Nephron (organoid): ENCODE measurements at regions not wholly inside any gene's neighbourhood (a gene's known extent, or its start where the extent isn't known, plus 50 kb on each side); places are given as distances from the start of the nearest gene placed in this dataset.
"Not testable (repeated sequence)": the region's sequence is repeated elsewhere in the genome, so short reads cannot be mapped to it uniquely, and the experiment has no call there.

ENCODE experiments used
- H3K27ac Mint-ChIP-seq, 3 experiments: 2 replicates each; pipeline ENCODE4 v1.8.0; 2020; ENCODE audit warnings: mixed read lengths in 3 of 3, mild to moderate bottlenecking in 2 of 3, moderate library complexity in 1 of 3
- H3K27me3 Mint-ChIP-seq: 2 replicates; pipeline ENCODE4 v1.8.0; 2021; ENCODE audit warnings: low read depth, mild to moderate bottlenecking, moderate library complexity, mixed read lengths
- H3K36me3 Mint-ChIP-seq: 2 replicates; pipeline ENCODE4 v1.8.0; 2020; ENCODE audit warnings: low read depth, mixed read lengths
- H3K4me1 Mint-ChIP-seq: 2 replicates; pipeline ENCODE4 v1.8.0; 2020; ENCODE audit warnings: mixed read lengths
- H3K4me3 Mint-ChIP-seq, 3 experiments: 2 replicates each; pipeline ENCODE4 v1.8.0; 2020; ENCODE audit warnings: mild to moderate bottlenecking in 3 of 3, mixed read lengths in 3 of 3, moderate library complexity in 2 of 3
- H3K9me3 Mint-ChIP-seq: 2 replicates; pipeline ENCODE4 v1.8.0; 2020; ENCODE audit warnings: mixed read lengths
- TF ChIP-seq, protein P1 (sequence below), 3 experiments: fragments of 200-600 bp; sonication (generic); IDR thresholded peaks; one replicate each; pipeline ENCODE4 v1.5.0; 2021; ENCODE audit warnings: antibody characterized with exemption in 3 of 3; ENCODE audit not compliant: unreplicated experiment in 3 of 3

- TF ChIP-seq, protein P1, sequence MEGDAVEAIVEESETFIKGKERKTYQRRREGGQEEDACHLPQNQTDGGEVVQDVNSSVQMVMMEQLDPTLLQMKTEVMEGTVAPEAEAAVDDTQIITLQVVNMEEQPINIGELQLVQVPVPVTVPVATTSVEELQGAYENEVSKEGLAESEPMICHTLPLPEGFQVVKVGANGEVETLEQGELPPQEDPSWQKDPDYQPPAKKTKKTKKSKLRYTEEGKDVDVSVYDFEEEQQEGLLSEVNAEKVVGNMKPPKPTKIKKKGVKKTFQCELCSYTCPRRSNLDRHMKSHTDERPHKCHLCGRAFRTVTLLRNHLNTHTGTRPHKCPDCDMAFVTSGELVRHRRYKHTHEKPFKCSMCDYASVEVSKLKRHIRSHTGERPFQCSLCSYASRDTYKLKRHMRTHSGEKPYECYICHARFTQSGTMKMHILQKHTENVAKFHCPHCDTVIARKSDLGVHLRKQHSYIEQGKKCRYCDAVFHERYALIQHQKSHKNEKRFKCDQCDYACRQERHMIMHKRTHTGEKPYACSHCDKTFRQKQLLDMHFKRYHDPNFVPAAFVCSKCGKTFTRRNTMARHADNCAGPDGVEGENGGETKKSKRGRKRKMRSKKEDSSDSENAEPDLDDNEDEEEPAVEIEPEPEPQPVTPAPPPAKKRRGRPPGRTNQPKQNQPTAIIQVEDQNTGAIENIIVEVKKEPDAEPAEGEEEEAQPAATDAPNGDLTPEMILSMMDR (IDR thresholded peaks at IDR 0.05; ENCODE audit: unreplicated experiment in 3 of 3): no peak
- Mint-ChIP-seq H3K36me3 (no peaks in the 10 kb centered on the region), H3K9me3 (peaks cover 24% of the 10 kb centered on the region), H3K27me3 (peaks cover 5% of the 10 kb centered on the region), H3K27ac (no peak overlapping the region), H3K4me3 (no peak overlapping the region), H3K4me1 (no peaks in the 10 kb centered on the region)
These were observed 1109.2 kb downstream of the GATA3 start for GRCh38 chr10:9163699-9164098.

- Mint-ChIP-seq H3K4me1 (no peaks in the 10 kb centered on the region), H3K27me3 (peaks cover 18% of the 10 kb centered on the region), H3K9me3 (peaks cover 8% of the 10 kb centered on the region), H3K4me3 (no peak overlapping the region), H3K36me3 (no peaks in the 10 kb centered on the region), H3K27ac (no peak overlapping the region)
- TF ChIP-seq, protein P1 (IDR thresholded peaks at IDR 0.05; ENCODE audit: unreplicated experiment in 3 of 3): no peak
These were observed 1112.3 kb downstream of the GATA3 start for GRCh38 chr10:9166770-9167169.

DNA sequence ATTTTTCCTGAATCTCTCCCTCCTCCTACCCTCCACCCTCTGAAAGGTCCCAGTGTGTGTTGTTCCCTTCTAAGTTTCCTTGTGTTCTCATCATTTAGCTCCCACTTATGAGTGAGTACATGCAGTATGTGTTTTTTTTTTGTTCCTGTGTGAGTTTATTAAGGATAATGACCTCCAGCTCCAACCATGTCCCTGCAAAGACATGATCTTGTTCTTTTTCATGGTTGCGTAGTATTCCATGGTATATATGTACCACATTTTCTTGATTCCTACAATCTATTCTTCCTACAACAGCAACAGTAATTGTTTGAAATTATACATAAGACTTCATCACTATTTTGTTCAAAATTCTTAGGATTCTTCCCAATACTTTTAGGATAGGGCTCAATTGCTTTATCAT is 1117.8 kb downstream of the GATA3 start:
- TF ChIP-seq, protein P1 (IDR thresholded peaks at IDR 0.05; ENCODE audit: unreplicated experiment in 3 of 3): no peak
- Mint-ChIP-seq H3K4me1 (no peaks in the 10 kb centered on the region), H3K36me3 (no peaks in the 10 kb centered on the region), H3K4me3 (no peak overlapping the region), H3K27ac (no peak overlapping the region), H3K27me3 (peaks cover 18% of the 10 kb centered on the region), H3K9me3 (no peaks in the 10 kb centered on the region)

GRCh38 chr10:9175200-9175599 is 1120.7 kb downstream of the GATA3 start:
- TF ChIP-seq, protein P1 (IDR thresholded peaks at IDR 0.05; ENCODE audit: unreplicated experiment in 3 of 3): no peak
- no peaks in the 10 kb centered on the region for H3K4me1 Mint-ChIP-seq
- no peaks in the 10 kb centered on the region for H3K9me3 Mint-ChIP-seq

DNA sequence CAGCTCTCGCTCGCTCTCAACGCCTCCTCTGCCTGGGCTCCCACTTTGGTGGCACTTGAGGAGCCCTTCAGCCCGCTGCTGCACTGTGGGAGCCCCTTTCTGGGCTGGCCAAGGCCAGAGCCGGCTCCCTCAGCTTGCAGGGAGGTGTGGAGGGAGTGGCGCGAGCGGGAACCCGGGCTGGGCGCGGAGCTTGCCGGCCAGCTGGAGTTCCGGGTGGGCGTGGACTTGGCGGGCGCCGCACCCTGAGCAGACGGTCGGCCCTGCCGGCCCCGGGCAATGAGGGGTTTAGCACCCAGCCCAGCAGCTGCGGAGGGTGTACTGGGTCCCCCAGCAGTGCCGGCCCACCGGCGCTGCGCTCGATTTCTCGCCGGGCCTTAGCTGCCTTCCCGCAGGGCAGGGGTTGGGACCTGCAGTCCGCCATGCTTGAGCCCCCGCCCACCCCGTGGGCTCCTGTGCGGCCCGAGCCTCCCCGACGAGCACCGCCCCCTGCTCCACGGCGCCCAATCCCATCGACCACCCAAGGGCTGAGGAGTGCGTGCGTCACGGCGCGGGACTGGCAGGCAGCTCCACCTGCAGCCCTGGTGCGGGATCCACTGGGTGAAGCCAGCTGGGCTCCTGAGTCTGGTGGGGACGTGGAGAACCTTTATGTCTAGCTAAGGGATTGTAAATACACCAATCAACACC is 1128.9 kb downstream of the GATA3 start:
- H3K36me3 Mint-ChIP-seq, H3K27ac Mint-ChIP-seq, H3K4me3 Mint-ChIP-seq, H3K9me3 Mint-ChIP-seq, H3K4me1 Mint-ChIP-seq, H3K27me3 Mint-ChIP-seq: not testable (repeated sequence)

More at GRCh38 chr10:9175200-9175599, 1120.7 kb downstream of the GATA3 start:
- no peak overlapping the region for H3K27ac Mint-ChIP-seq
- no peaks in the 10 kb centered on the region for H3K36me3 Mint-ChIP-seq
- no peak overlapping the region for H3K4me3 Mint-ChIP-seq
- peaks cover 7% of the 10 kb centered on the region for H3K27me3 Mint-ChIP-seq

- Mint-ChIP-seq H3K36me3 (no peaks in the 10 kb centered on the region), H3K9me3 (no peaks in the 10 kb centered on the region), H3K27ac (no peak overlapping the region), H3K27me3 (peaks cover 23% of the 10 kb centered on the region), H3K4me1 (no peaks in the 10 kb centered on the region), H3K4me3 (no peak overlapping the region)
- TF ChIP-seq, protein P1 (IDR thresholded peaks at IDR 0.05; ENCODE audit: unreplicated experiment in 3 of 3): no peak
These were observed 1133.7 kb downstream of the GATA3 start for GRCh38 chr10:9188022-9188810.
